ENCODE measurements at regions not wholly inside any gene's neighbourhood (a gene's known extent, or its start where the extent isn't known, plus 50 kb on each side); places are given as distances from the start of the nearest gene placed in this dataset.
"Not testable (repeated sequence)": the region's sequence is repeated elsewhere in the genome, so short reads cannot be mapped to it uniquely, and the experiment has no call there.

DNA sequence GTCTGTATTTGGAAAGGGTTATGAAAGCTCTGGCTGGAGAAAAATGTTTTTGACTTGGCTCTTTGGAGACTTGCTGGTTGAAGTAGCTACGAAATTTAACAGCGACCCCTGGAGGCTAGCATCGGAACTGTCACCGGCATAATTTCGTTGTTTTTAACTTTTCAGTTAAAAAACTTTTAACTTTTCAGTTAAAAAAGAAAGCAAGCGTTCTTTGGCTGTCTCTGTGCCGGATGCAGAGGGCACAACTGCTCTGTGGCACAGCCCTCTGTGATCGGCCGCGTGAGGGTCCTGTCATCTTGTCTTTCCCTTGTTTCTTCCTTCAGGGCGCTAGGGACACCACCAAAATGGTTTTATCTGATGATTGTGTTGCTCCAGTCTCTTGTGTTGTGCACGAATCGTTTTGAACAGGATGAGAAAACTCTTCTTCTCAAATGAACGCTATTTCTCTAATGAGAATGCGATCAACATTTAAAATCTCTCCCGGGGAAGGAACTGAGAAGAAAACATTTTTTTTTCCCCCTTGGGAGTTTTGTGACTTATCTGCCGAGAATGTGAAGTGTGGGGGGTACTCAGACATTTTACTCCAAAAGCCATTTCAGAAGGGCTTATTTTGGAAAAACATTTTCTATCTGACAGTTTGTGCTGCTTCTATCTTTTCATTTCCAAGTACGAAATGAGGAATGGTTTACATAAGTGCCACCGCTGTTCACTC is 57.1 kb downstream of the ADCYAP1 start:
- DNase-seq (ENCODE audit: low spot score), result peak; percentile 51

GRCh38 chr18:963276-963675 is 58.6 kb downstream of the ADCYAP1 start:
- no peak for DNase-seq (ENCODE audit: low spot score)

- no peak for DNase-seq (ENCODE audit: low spot score)
Measured at GRCh38 chr18:965921-966758, 61.5 kb downstream of the ADCYAP1 start.

- no peak for DNase-seq (ENCODE audit: low spot score)
Measured at GRCh38 chr18:966759-967576, 62.3 kb downstream of the ADCYAP1 start.

DNA sequence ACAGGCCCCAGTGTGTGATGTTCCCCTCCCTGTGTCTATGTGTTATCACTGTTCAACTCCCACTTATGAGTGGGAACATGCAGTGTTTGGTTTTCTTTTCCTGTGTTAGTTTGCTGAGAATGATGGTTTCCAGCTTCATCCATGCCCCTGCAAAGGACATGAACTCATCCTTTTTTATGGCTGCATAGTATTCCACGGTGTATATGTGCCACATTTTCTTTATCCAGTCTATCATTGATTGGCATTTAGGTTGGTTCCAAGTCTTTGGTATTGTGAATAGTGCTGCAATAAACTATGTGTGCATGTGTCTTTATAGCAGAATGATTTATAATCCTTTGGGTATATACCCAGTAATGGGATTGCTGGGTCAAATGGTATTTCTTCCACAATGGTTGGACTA is 64.2 kb downstream of the ADCYAP1 start:
- not testable (repeated sequence) for DNase-seq (ENCODE audit: low spot score)

GRCh38 chr18:969311-969710 is 64.6 kb downstream of the ADCYAP1 start:
- not testable (repeated sequence) for DNase-seq (ENCODE audit: low spot score)

DNA sequence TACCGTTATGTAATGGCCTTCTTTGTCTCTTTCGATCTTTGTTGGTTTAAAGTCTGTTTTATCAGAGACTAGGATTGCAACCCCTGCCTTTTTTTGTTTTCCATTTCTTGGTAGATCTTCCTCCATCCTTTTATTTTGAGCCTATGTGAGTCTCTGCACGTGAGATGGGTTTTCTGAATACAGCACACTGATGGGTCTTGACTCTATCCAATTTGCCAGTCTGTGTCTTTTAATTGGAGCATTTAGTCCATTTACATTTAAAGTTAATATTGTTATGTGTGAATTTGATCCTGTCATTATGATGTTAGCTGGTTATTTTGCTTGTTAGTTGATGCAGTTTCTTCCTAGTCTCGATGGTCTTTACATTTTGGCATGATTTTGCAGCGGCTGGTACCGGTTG is 69.9 kb downstream of the ADCYAP1 start:
- not testable (repeated sequence) for DNase-seq (ENCODE audit: low spot score)

GRCh38 chr18:976393-977128 is 71.9 kb downstream of the ADCYAP1 start:
- not testable (repeated sequence) for DNase-seq (ENCODE audit: low spot score)

DNA sequence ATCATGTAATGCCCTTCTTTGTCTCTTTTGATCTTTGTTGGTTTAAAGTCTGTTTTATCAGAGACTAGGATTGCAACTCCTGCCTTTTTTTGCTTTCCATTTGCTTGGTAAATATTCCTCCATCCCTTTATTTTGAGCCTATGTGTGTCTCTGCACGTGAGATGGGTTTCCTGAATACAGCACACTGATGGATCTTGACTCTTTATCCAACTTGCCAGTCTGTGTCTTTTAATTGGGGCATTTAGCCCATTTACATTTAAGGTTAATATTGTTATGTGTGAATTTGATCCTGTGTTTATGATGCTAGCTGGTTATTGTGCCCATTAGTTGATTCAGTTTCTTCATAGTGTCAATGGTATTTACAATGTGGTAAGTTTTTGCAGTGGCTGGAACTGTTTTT is 72.7 kb downstream of the ADCYAP1 start:
- DNase-seq (ENCODE audit: low spot score), result not testable (repeated sequence)

GRCh38 chr18:977732-978131 is 73.1 kb downstream of the ADCYAP1 start:
- not testable (repeated sequence) for DNase-seq (ENCODE audit: low spot score)

DNA sequence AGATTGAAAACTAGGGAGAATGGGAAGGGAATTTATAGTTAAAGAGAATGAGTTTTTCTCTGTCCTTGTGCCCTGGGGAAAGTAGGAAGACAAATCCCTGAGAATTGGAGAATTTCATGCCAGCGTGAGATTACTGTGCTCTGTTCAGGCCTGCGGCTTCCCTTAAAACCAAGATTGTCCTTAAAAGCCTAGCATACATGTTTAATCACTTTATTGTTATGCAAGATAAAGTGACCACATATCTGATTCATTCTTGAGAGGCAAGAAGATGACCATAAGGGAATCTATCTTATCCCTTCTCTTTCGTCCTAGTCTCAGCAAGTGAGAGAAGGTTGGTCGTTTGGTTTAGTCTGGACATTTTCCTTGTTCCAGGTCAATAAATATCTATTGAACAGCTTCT is 75.9 kb downstream of the ADCYAP1 start:
- no peak for DNase-seq (ENCODE audit: low spot score)

- no peak for DNase-seq (ENCODE audit: low spot score)
Measured at GRCh38 chr18:984004-984403, 79.3 kb downstream of the ADCYAP1 start.

- DNase-seq (ENCODE audit: low spot score), result peak; percentile 33
Measured at GRCh38 chr18:985212-985661, 80.6 kb downstream of the ADCYAP1 start.

DNA sequence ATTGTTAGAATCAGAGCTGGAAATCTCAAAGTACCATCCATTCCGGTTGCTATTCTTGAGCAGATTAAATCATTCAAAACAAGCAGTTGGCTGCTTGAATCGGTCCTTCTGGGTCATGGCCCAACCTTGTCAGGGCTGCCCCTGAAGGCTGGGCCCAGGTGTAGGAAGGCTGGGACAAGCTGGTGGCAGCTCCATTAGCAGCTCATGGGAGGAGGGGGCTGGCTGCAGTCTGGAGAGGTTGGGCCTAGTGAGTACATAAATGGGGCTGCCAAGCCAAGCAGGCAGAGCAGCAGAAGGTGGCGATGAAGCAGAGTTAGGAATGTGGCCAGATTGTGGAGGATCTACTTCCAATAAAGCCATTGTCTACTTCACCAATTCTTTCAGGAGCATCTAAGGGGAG is 81.4 kb downstream of the ADCYAP1 start:
- DNase-seq (ENCODE audit: low spot score), result no peak

DNA sequence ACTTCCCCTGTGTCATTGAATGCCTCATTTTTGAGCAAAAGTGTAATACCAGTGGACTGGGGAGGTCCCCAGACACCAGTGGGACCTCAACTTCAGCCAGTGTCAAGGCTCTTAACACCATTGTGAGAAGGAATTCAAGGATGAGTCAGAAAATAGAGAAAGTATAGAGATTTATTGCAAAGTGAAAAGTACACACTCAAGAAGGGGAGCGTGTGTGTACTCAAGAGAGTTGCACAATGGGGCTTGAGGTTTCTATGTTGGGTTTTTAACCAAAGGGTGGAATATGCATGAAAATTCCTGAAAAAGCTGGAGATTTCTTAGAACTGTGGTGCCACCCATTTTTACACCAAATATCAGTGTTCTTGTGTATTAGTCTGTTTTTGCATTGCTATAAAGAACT is 81.9 kb downstream of the ADCYAP1 start:
- DNase-seq (ENCODE audit: low spot score), result no peak

DNA sequence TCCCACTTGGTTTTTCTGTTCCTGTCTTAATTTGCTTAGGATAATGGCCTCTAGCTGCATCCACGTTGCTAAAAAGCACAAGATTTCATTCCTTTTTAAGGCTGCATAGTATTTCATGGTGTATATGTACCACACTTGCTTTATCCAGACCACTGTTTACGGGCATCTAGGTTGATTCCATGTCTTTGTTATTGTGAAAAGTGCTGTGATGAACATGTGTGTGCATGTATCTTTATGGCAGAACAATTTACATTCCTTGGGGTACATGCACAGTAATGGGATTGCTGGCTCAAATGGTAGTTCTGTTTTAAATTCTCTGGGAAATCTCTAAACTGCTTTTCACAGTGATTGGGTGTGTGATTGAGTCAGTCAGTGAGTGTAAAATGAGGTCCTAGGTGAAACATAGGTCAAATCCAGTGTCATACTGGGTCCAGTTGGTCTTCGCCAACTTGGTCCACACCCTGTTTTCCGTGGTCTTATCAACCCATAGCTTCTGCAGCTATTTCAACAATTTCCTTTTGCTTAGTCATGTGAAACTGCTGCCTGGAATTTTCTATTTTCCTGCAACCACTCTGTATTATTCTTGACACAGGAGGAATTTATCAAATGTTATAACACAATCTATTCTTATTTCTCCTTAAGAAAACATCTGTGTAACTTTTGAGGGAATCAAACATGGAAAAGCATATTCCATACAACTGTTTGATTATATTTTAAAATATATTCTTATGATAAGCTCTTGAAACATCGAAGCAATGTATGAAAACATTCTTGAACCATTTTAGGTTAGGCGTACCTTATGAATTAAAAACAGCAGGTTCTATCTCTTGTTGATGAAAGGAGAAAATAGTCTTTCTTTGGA is 82.9 kb downstream of the ADCYAP1 start:
- no peak for DNase-seq (ENCODE audit: low spot score)

- DNase-seq (ENCODE audit: low spot score), result no peak
Measured at GRCh38 chr18:989425-989824, 84.8 kb downstream of the ADCYAP1 start.

DNA sequence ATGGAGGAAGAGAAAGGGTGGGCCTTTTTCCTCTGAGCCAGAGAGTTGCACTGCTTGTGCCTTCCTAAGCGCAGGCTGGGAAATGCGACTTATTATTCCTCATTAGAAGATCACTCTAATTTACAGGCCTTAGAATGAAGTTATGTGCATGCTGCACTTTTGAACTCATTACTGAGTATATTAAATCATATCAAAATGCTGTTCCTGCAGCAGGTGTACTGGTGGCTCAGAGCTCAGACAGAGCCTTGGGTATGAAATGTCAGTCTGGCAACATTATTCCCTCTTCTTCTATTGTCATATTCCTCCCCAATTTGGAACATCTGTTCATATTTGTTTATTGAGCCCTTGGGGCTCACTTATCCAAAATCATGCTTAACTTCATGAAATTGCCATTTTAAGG is 85.5 kb downstream of the ADCYAP1 start:
- DNase-seq (ENCODE audit: low spot score), result no peak

DNA sequence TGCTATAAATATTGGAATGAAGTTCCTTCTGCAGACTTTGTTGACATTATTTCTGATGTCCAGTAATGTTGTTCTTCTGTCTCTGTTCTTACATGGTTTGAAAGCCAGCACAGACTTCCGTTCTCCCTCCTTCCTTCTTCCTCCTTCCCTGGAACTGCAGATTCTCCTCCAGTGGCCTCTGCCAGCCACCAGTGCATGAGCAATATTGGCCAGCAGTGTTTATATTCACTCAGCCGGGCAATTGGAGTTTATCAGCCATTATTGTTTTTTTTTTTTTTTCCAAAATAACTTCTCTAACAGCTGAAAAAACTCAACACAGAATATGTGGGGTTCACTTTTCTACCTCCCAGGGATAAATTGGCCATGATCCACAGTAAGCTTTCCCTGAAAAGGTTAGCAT is 86.8 kb downstream of the ADCYAP1 start:
- DNase-seq (ENCODE audit: low spot score), result no peak

DNA sequence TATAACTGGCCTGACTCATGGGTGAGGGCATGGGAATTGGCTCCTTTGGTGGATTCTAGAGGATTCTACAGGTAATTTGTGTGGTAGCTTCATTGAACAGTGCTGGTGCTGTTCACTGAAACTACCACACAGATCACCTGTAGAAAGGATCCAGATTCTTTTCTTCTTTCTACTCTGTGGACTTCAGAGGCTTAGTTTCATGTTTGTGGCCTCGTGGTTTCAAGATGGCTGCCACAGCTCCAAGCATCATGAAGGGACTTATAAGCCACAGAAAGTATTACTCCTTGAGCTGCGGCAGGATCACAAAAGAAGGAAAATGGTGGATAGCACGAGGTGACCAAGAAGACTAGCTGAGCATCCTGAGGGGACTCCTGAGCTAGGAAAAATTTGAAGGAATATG is 88.9 kb downstream of the ADCYAP1 start:
- no peak for DNase-seq (ENCODE audit: low spot score)

DNA sequence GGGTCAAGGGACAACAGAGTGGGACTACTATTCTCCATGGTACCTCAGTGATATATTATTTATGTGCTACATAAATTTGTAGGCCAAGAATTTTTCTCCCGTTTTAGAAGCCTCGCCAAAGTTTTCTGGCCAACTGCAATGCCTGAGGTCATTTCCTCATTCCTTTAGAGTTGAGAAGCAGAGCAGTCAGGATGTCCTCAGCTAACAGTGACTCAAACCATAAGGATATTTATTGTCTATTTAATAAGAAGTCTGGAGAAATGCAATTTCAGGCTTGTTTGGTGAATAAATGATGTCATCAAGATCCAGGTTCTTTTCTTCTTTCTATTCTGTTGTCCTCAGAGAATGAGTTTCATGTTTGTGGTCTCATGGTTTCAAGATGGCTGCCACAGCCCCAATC is 91.0 kb downstream of the ADCYAP1 start:
- no peak for DNase-seq (ENCODE audit: low spot score)

Measured in iPS-NIHi11 (cell line).